Stimulated activated CD4-positive, alpha-beta T cell treated with anti-CD3 and anti-CD28 coated beads, TNF-alpha, amount 100 ng/mL, for 1 hour (primary cell): ENCODE measurements at regions not wholly inside any gene's neighbourhood (a gene's known extent, or its start where the extent isn't known, plus 50 kb on each side); places are given as distances from the start of the nearest gene placed in this dataset.
"Not testable (repeated sequence)": the region's sequence is repeated elsewhere in the genome, so short reads cannot be mapped to it uniquely, and the experiment has no call there.

Experiments used
- DNase-seq, 3 donors: peaks; one replicate each; pipeline ENCODE4 v3.0.0-alpha.2; 2020; ENCODE audit warnings: low read depth in 3 of 3, low spot score in 1 of 3

DNA sequence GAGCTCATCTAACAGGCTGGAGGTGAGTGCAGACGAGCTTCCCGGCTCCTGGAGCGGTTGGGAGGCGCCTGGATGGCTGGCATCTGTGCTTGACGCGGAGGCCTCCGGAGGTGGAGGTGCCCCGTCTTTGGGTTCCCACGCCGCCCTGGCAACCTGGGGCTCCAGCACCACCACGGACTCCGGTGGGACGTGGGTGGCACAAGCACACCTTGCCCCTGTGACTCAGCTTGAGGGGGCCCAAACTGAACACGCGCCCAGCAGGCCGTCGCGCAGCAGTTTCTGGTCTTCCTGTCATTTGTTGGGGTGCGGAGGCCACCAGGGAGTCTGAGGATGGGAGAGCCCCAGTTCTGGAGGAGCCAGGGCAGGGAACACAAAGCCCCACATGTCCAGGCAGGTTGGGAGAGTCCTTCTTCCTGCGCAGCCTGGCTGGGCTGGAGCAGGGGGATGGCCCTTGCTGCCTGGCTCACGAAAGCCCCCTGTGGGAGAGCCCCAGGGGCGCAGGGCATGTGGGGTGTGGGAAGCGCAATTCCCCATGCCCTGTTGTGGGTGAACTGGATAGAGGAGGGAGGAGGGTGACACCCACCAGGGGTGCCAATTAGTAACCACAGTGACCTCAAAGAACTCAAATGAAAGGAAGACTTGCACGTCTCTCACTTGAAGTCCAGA, 1378.6 kb upstream of the DEFB115 start:
- no peak for DNase-seq

DNA sequence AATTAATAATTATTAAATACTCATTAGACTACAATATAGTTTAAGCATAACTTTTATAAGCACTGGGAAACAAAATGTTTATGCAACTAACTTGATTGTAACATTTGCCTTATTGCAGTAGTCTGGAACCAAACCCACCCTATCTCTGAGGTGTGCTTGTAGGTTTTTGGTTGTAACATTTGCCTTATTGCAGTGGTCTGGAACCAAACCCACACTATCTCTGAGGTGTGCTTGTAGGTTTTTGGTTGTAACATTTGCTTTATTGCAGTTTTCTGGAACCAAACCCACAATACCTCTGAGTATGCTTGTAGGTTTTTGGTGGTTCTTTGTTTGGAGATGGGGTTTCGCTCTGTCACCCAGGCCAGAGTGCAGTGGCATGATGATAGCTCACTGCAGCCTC, 1376.4 kb upstream of the DEFB115 start:
- not testable (repeated sequence) for DNase-seq

DNA sequence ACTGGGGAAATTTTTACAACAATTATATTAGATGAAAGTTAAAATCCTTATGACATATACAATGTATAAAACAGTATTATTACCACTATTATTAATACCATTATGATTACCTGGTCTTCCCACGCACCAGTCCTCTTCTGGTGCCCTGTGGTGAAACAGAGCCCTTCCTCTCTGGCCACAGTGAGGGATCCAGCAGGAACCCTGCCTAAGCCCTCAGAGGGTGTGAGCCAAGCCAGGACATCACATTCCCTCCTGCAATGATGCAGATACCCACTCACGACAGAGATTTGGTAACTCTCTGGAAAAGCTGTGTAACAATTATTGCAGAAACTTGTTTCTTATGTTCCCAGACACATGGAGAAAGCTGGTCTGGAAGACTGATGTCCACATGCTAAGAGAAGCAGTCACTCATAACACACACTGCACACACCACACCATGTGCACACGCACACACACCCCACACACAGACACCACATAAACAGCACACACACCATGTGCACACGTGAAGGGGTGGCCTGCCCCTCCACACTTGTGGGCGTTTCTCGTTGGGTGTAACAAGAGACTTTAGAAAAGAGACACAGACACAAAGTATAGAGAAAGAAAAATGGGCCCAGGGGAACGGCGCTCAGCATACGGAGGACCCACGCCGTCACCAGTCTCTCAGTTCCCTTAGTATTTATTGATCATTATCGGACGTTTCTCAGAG, 1373.8 kb upstream of the DEFB115 start:
- not testable (repeated sequence) for DNase-seq

DNA sequence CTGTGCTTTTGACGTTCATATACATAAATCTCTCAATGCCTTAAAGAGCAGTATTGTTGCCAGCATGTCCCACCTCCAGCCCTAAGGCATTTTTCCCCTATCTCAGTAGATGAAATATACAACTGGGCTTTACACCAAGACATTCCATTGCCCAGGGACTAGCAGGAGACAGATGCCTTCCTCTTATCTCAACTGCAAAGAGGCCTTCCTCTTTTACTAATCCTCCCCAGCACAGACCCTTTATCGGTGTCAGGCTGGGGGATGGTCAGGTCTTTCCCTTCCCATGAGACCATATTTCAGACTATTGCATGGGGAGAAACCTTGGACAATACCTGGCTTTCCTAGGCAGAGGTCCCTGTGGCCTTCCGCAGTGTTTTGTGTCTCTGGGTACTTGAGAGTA, 1373.1 kb upstream of the DEFB115 start:
- DNase-seq = not testable (repeated sequence)

DNA sequence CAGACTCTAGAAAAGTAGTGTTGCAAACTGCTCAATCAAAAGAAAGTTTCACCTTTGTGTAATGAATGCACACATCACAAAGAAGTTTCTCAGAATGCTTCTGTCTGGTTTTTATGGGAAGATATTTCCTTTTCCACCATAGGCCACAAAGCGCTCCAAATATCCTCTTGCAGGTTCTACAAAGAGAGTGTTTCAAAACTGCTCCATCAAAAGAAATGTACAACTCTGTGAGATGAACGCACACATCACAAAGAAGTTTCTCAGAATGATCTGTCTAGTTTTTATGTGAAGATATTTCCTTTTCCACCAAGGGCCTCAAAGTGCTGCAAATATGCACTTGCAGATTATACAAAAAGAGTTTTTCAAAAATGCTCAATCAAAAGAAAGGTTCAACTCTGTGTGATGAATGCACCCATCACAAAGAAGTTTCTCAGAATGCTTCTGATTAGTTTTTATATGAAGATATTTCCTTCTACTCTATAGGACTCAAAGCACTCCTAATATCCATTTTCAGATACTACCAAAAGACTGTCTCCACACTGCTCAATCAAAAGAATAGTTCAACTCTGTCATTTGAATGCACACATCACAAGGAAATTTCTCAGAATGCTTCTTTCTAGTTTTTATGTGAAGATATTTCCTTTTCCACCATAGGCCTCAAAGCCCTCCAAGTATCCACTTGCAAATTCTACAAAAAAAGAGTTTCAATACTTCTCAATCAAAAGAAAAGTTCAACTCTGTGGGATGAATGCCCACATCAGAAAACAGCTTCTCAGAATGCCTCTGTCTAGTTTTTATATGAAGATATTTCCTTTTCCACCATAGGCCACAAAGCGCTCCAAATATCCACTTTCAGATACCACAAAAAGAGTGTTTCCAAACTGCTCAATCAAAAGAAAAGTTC, 1371.9 kb upstream of the DEFB115 start:
- DNase-seq = not testable (repeated sequence)

DNA sequence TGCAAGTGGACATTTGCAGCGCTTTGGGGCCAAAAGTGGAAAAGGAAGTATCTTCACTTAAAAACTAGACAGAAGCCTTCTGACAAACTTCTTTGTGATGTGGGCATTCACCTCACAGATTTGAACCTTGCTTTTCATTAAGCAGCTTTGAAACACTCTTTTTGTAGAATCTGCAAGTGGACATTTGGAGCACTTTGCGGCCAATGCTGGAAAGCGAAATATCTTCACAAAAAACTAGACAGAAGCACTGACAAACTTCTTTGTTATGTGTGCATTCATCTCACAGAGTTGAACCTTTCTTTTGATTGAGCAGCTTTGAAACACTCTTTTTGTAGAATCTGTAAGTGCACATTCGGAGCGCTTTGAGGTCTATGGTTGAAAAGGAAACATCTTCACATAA, 1365.9 kb upstream of the DEFB115 start:
- DNase-seq = not testable (repeated sequence)
